ENCODE measurements at regions not wholly inside any gene's neighbourhood (a gene's known extent, or its start where the extent isn't known, plus 50 kb on each side); places are given as distances from the start of the nearest gene placed in this dataset.

DNA sequence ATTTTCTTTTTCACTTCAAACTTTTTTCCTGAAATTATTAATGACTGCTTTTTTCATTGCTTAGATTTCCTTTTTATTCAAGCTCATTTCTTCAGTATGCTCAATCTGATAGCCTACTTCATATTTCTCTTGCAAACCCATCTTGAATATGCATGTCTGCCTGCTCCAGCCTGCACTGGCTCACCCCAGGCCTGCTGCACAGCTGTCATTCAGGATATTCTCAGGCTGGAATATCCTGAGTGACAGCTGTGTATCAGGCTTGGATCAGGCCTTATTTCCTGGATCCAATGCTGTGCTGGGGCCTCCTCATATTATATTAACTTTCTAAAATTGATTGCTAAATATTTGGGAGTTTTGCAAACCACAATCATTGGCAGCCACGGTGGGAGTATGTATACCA lies 120.2 kb upstream of the TNS3 start (continued):
- TF ChIP-seq ZNF274 (IDR thresholded peaks at IDR 0.05; ENCODE audit: borderline replicate concordance, extremely low read depth, low read length), result no peak
- TF ChIP-seq KDM5A (IDR thresholded peaks at IDR 0.05; ENCODE audit: low read length), result no peak
- TF ChIP-seq CREB1 (IDR thresholded peaks at IDR 0.05), result no peak
- TF ChIP-seq PHF8 (conservative IDR thresholded peaks at IDR 0.05; ENCODE audit: low read depth, low read length), result no peak
